ENCODE measurements at regions not wholly inside any gene's neighbourhood (a gene's known extent, or its start where the extent isn't known, plus 50 kb on each side); places are given as distances from the start of the nearest gene placed in this dataset.

- no peak for TF ChIP-seq CTCF (IDR thresholded peaks at IDR 0.05)
- no peak for TF ChIP-seq EZH2 (IDR thresholded peaks at IDR 0.05)
- no peak for TF ChIP-seq EZH2phosphoT487 (IDR thresholded peaks at IDR 0.05)
Observed at GRCh38 chr6:149212892-149213801, 104.4 kb upstream of the TAB2 start.
